Hematopoietic multipotent progenitor cell treated with erythropoietin and hydrocortisone succinate and interleukin-3 and kit ligand, for 15 days (in vitro differentiated cells): ENCODE measurements at regions not wholly inside any gene's neighbourhood (a gene's known extent, or its start where the extent isn't known, plus 50 kb on each side); places are given as distances from the start of the nearest gene placed in this dataset.
"Not testable (repeated sequence)": the region's sequence is repeated elsewhere in the genome, so short reads cannot be mapped to it uniquely, and the experiment has no call there.

Experiments used
- DNase-seq: peaks from one replicate; pipeline ENCODE4 v3.0.0-alpha.2; 2015; ENCODE audit warnings: low spot score

- DNase-seq = no peak
Observed at GRCh38 chrX:40373641-40374040, 207.1 kb upstream of the ATP6AP2 start.

DNA sequence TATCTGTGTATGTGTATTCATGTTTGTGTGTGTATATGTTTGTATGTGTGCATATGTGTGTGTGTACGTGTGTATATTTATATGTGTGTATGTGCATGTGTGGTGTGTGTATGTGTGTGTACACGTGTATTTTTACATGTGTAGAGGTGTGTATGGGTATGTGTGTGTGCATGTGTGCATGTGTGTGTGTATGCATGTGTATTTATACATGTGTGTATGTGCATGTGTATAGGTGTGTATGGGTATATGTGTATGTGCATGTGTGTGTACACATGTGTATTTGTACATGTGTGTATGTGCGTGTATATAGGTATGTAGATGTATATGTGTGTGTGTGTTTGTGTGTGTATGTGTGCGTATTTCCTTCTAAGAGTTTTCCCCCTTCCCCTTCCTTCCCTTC lies 207.7 kb upstream of the ATP6AP2 start:
- DNase-seq = no peak

DNA sequence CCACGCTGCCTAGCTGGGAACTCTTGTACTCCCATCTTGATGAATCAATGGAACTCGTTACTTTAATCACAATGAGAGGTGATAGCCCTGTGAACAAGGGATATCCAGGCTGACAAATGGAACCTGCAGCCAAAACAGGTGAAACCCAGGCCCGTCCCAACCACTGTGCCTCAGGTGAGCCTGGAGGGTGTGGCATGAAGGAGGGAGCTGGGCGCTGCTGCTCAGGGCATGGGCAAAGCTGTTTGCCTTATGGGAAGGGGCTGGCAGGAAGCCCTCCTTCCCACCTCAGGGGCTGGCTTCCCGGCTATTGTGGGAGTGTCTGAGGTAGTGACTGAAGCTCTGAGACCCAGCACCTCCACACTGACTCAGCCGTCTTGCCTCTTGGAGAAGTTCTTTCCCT lies 209.4 kb upstream of the ATP6AP2 start:
- DNase-seq = no peak

- DNase-seq = no peak
Observed at GRCh38 chrX:40368611-40369061, 212.1 kb upstream of the ATP6AP2 start.

DNA sequence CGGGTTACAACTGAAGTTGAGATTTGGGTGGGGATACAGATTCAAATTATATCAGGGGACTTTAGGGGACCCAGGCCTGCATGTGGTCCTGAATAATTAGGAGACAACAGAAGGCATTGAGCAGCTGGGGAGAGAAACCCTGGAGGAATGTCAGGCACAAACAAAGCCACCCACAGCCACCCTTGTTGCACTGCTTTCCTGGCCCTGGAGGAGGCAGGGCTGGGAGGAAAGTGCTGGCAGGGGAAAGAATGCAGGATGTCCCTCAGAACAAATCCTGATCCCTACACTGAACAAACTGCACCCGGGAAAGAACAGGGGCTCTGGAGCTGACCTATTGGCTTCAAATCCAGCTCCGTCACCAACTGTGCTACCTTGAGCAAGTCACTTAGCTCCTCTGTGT lies 214.1 kb upstream of the ATP6AP2 start:
- DNase-seq = no peak

GRCh38 chrX:40362291-40362690 lies 218.5 kb upstream of the ATP6AP2 start:
- not testable (repeated sequence) for DNase-seq

DNA sequence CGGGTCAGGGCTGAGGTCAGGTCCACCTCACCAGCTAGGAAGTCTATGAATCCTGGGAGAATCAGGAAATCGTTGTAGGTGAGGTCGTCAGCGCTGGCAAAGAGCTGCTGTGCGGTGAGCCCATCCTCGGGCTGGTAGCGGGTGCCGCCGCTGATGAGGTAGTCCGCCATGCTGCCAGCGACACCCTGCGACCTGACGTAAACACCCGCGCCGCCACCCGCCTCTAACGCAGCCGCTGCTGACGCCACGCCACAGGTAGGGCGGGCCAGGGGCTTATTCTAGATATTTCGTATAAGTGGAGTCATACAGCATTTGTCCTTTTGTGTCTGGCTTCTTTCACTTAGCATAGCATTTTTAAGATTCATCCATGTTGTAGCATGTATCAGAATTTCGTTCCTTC lies 220.2 kb upstream of the ATP6AP2 start:
- DNase-seq = no peak

GRCh38 chrX:40359593-40359992 lies 221.2 kb upstream of the ATP6AP2 start:
- DNase-seq = no peak

DNA sequence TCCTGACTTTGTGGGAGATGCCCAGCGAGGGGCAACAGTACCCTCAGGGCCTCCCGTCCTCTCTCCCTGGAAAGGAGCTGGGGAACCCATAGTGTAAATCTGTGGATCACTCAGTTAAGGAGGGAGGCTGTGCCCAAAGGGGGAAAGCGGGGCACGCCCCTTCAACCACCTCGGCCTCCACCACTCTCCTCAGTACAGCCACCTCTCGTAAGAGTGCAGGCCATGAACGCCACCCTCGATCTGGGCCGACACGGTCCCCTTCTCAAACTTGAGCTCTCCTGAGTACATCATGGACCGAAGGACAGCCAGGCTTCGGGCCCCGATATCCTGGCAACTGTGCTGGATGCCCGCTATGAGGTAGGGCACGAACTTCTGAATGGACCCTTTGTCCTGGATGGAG lies 221.8 kb upstream of the ATP6AP2 start:
- DNase-seq = no peak

- DNase-seq = no peak
Observed at GRCh38 chrX:40349251-40349650, 231.5 kb upstream of the ATP6AP2 start.

DNA sequence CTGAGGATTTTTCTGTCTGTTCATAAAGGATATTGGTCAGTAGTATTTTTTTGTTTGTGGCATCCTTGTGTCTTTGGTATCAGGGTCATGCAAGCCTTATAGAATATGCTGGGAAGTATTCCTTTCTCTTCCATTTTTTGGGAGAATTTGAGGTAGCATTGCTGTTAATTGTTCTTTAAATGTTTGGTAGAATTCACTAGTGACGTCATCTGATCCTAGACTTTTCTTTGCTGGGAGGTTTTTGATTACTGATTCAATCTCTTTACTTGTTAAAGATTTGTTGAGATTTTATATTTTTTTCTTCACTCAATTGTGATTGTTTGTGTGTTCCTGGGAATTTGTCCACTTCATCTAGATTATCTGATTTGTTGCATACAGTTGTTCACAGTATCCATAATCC lies 234.4 kb upstream of the ATP6AP2 start:
- no peak for DNase-seq

GRCh38 chrX:40343319-40343718 lies 237.5 kb upstream of the ATP6AP2 start:
- DNase-seq = no peak

DNA sequence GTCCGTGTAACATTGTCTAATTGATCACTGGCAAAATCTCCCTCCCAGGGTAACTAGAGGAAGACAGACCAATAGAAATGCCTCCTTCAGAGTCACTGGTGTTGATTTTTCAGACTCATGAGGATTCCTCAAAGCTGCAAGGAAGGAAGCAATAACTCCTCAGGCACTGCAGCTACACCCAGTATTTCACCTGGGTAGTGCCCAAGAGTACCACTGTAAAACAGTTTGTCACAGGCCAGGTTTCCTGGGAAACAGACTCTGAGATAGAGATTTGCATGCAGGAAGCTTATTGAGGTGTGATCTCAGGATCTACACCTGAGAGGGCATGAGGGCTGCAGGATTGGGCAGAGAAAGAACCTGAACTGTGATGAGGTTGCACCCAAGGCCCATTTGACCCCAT lies 240.7 kb upstream of the ATP6AP2 start:
- DNase-seq = no peak

- DNase-seq = no peak
Observed at GRCh38 chrX:40333344-40333743, 235.6 kb upstream of the BCOR start.

DNA sequence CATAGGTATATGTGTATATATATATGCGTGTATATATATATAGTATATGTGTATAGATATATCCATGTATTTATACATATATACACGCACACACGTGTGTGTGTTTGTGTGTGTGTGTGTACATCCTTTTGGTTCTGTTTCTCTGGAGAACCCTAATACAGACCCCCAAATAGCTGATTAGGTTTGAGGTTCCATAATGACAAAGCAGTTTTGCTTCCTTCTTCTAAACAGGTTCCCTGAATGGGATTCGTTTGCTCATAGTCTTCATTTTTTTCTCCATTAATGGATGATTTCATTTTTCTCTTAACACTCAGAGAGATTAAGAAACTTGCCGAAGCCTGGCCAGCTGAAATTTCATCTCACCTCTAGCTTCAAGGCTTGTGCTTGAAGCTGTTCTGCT lies 234.0 kb upstream of the BCOR start:
- no peak for DNase-seq

GRCh38 chrX:40331353-40331752 lies 233.6 kb upstream of the BCOR start:
- DNase-seq = no peak

- no peak for DNase-seq
Observed at GRCh38 chrX:40329616-40330015, 231.9 kb upstream of the BCOR start.

GRCh38 chrX:40327085-40327484 lies 229.3 kb upstream of the BCOR start:
- no peak for DNase-seq

GRCh38 chrX:40326186-40326965 lies 228.6 kb upstream of the BCOR start:
- no peak for DNase-seq

DNA sequence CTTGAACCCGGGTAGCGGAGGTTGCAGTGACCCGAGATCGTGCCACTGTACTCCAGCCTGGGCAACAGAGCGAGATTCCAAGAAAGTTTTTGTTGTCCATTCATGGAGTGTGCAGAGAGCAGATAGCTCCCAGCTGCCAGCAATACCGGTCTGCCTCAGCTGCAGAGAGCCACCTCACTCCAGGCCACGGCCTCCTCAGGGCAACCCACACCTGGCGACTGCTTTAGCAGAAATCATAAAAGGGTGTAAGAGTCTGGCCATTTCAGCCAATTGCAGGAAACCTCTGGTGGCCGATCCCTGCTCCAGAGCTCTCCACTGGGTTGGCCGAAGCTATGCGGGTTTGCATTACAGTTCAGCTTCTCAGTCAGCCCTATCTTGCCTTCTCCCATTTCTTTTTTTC lies 227.4 kb upstream of the BCOR start:
- no peak for DNase-seq

DNA sequence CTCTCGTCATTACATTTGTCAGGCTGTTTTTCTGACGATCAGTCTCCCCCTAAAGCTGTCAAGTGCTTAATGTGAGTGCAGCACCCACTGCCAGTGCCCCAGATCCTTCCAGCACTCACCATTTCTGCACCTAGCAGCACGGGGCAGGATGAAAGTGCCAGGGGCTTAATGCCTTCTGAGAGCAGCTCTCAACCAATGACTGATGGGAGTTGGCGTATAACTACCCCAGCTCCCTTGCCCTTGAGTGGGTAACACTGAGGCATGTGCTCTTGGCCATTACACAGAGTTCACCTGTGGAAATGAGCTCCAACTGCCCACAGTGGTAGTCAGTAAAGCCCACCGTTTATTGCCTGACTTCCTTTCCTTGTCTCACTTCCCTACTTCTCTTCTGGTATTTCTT lies 226.2 kb upstream of the BCOR start:
- no peak for DNase-seq

- DNase-seq = no peak
Observed at GRCh38 chrX:40320819-40321218, 223.1 kb upstream of the BCOR start.

GRCh38 chrX:40318801-40319200 lies 221.0 kb upstream of the BCOR start:
- DNase-seq = no peak

- DNase-seq = no peak
Observed at GRCh38 chrX:40318076-40318475, 220.3 kb upstream of the BCOR start.
